Vagina (tissue), 2 donors: ENCODE measurements at regions not wholly inside any gene's neighbourhood (a gene's known extent, or its start where the extent isn't known, plus 50 kb on each side); places are given as distances from the start of the nearest gene placed in this dataset.

Experiments used
- DNase-seq, 2 donors: peaks; one replicate each; pipeline ENCODE4 v3.0.0-alpha.2; 2017; ENCODE audit errors: extremely low spot score in 2 of 2
- H3K27ac ChIP-seq: fragments of 200-600 bp; sonication (generic); one replicate; pipeline ENCODE4 v1.5.1; 2019
- H3K27me3 ChIP-seq: fragments of 200-600 bp; sonication (generic); one replicate; pipeline ENCODE4 v1.5.1; 2019
- H3K36me3 ChIP-seq, 2 donors: fragments of 200-600 bp; sonication (generic); one replicate each; pipeline ENCODE4 v1.5.1; 2017 to 2019
- H3K4me1 ChIP-seq: fragments of 200-600 bp; sonication (generic); one replicate; pipeline ENCODE4 v1.5.1; 2019
- H3K4me3 ChIP-seq, 2 donors: fragments of 200-600 bp; sonication (generic); 1 replicate in 1 of 2; 2 replicates in 1 of 2; pipeline ENCODE4 v1.5.1; 2016 to 2019
- H3K9me3 ChIP-seq: fragments of 200-600 bp; sonication (generic); one replicate; pipeline ENCODE4 v1.5.1; 2019
- POLR2A ChIP-seq, 2 donors: fragments of 450-650 bp; IDR thresholded peaks; one replicate each; pipeline ENCODE4 v1.6.1; 2017; ENCODE audit warnings: antibody characterized with exemption in 2 of 2, mild to moderate bottlenecking in 2 of 2, moderate library complexity in 2 of 2
- POLR2AphosphoS5 ChIP-seq, 2 donors: sonication (generic); formaldehyde crosslinking; IDR thresholded peaks; one replicate each; pipeline ENCODE4 v1.9.0; 2017; ENCODE audit warnings: antibody characterized with exemption in 2 of 2, mild to moderate bottlenecking in 2 of 2, low read depth in 1 of 2; ENCODE audit not compliant: insufficient read depth in 1 of 2
- intact Hi-C: fragments of 100-400 bp; cut with DNase I; formaldehyde crosslinking; loops from one replicate; pipeline ENCODE4 v1.15.1; 2023
- TF ChIP-seq, protein P1 (sequence below), 3 experiments: fragments of 450-650 bp in 2 of 3; fragments of 200-600 bp in 1 of 3; sonication (generic) in 1 of 3; IDR thresholded peaks; one replicate each; pipeline ENCODE4 v1.5.1; 2017 to 2019; ENCODE audit warnings: antibody characterized with exemption in 3 of 3, mild to moderate bottlenecking in 2 of 3, moderate library complexity in 2 of 3

DNA sequence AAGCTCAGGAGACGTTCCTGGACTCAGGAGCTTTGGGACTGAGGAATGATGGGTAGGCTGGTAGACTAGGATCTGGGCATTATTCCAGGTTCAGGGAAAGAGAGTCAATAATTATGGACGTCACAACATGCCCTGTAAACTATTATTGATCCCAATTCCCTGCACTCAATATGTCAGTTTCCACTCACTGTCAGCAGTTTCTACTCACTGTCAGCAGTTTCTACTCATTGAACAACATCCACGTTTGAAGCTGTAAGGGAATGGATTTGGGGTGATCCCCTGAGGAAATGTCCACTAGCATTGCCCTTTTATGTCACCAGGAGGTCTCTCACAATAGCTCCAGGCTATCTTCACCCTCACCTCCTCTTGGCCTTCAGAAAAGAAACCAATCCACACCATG is 1268.6 kb downstream of the TYW1 start:
- Histone ChIP-seq H3K4me1 (no peaks in the 10 kb centered on the region), H3K27me3 (no peaks in the 10 kb centered on the region), H3K36me3 (no peaks in the 10 kb centered on the region), H3K4me3 (no peak overlapping the region), H3K9me3 (no peaks in the 10 kb centered on the region), H3K27ac (no peak overlapping the region)
- DNase-seq = no peak
- intact Hi-C loops = no loop called here
- TF ChIP-seq POLR2A (IDR thresholded peaks at IDR 0.05) = no peak
- TF ChIP-seq POLR2AphosphoS5 (IDR thresholded peaks at IDR 0.05; ENCODE audit: insufficient read depth in 1 of 2, low read depth in 1 of 2) = no peak
- TF ChIP-seq, protein P1, sequence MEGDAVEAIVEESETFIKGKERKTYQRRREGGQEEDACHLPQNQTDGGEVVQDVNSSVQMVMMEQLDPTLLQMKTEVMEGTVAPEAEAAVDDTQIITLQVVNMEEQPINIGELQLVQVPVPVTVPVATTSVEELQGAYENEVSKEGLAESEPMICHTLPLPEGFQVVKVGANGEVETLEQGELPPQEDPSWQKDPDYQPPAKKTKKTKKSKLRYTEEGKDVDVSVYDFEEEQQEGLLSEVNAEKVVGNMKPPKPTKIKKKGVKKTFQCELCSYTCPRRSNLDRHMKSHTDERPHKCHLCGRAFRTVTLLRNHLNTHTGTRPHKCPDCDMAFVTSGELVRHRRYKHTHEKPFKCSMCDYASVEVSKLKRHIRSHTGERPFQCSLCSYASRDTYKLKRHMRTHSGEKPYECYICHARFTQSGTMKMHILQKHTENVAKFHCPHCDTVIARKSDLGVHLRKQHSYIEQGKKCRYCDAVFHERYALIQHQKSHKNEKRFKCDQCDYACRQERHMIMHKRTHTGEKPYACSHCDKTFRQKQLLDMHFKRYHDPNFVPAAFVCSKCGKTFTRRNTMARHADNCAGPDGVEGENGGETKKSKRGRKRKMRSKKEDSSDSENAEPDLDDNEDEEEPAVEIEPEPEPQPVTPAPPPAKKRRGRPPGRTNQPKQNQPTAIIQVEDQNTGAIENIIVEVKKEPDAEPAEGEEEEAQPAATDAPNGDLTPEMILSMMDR (IDR thresholded peaks at IDR 0.05) = no peak

DNA sequence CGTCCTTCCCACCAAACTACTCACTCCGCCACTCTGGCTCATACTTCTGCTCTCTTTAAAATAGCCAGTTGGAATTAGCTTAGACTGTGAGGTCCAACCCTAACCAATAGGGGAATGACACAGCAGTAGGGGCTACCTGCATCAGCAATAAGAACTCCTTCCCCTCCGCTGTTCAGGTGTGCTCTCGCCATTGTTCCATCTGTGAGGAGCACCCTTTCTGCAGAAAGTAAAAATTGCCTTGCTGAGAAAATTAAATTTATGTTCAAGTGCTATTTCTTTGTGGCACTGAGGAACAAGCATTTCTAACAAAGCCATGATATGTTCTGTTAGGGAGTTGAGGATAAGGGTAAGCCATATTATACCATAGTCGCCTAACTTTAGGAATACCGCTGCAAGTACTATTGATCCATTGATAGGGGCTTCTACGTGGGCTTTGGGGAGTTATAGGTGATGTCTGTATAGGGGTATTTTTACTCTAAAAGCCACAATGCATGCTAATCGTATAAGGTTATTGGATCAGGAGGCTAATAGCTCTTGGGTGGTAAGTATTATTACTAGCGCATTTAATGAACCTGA is 1269.5 kb downstream of the TYW1 start:
- H3K4me3 ChIP-seq = no peak overlapping the region
- no peak overlapping the region for H3K27ac ChIP-seq
- no peaks in the 10 kb centered on the region for H3K9me3 ChIP-seq
- no peaks in the 10 kb centered on the region for H3K4me1 ChIP-seq
- TF ChIP-seq, protein P1 (IDR thresholded peaks at IDR 0.05) = no peak
- no peak for TF ChIP-seq POLR2AphosphoS5 (IDR thresholded peaks at IDR 0.05; ENCODE audit: insufficient read depth in 1 of 2, low read depth in 1 of 2)
- no peak for TF ChIP-seq POLR2A (IDR thresholded peaks at IDR 0.05)
- no peaks in the 10 kb centered on the region for H3K36me3 ChIP-seq
- intact Hi-C loops = no loop called here
- H3K27me3 ChIP-seq = no peaks in the 10 kb centered on the region
- no peak for DNase-seq

DNA sequence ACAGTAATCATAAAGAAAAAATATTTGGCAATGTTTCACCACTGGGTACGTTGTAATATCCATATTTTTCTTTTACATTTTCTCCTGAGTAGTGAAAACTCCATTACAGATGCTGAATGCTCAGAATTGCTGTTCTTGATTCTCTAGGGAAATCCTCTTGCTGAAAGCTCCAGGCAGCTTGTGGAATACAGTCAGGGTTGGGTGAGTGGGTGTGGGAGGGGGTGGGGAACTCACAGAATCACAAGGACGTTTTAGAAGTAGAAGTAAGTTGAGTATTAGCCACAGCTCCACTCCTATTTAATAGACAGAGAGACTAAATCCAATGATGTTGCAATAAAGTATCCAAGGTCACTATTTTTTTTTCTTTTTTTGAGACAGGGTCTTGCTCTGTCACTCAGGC is 1270.9 kb downstream of the TYW1 start:
- intact Hi-C loops = no loop called here
- H3K27ac ChIP-seq = no peak overlapping the region
- no peaks in the 10 kb centered on the region for H3K27me3 ChIP-seq
- no peak for DNase-seq
- H3K4me3 ChIP-seq = no peak overlapping the region
- H3K36me3 ChIP-seq = no peaks in the 10 kb centered on the region
- TF ChIP-seq POLR2A (IDR thresholded peaks at IDR 0.05) (no peak), POLR2AphosphoS5 (IDR thresholded peaks at IDR 0.05; ENCODE audit: insufficient read depth in 1 of 2, low read depth in 1 of 2) (no peak)
- TF ChIP-seq, protein P1 (IDR thresholded peaks at IDR 0.05) = no peak
- H3K4me1 ChIP-seq = no peaks in the 10 kb centered on the region
- H3K9me3 ChIP-seq = no peaks in the 10 kb centered on the region

DNA sequence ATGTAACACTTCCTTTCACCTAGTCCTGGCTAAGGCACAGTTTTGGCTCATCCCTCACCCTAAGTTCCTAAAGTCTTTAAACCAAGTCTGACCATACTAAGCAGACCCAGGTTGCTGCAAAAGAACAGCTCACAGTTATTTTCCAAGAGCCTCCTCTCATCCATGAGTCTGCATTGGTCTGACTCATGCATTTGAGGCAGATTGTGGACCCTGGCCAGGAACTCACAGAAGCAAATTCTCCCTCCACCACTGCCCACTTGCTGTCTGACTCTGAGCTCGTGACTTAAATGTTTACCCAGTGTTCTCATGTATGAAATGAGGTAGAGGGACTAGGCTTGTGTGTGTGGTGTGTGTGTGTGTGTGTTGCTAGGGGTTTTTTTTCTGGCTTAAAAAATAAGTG is 1272.8 kb downstream of the TYW1 start:
- Histone ChIP-seq H3K36me3 (no peaks in the 10 kb centered on the region), H3K4me1 (no peaks in the 10 kb centered on the region), H3K27ac (no peak overlapping the region), H3K27me3 (no peaks in the 10 kb centered on the region), H3K9me3 (no peaks in the 10 kb centered on the region), H3K4me3 (no peak overlapping the region)
- TF ChIP-seq POLR2AphosphoS5 (IDR thresholded peaks at IDR 0.05; ENCODE audit: insufficient read depth in 1 of 2, low read depth in 1 of 2) (no peak), POLR2A (IDR thresholded peaks at IDR 0.05) (no peak)
- TF ChIP-seq, protein P1 (IDR thresholded peaks at IDR 0.05) = no peak
- intact Hi-C loops = no loop called here
- no peak for DNase-seq

DNA sequence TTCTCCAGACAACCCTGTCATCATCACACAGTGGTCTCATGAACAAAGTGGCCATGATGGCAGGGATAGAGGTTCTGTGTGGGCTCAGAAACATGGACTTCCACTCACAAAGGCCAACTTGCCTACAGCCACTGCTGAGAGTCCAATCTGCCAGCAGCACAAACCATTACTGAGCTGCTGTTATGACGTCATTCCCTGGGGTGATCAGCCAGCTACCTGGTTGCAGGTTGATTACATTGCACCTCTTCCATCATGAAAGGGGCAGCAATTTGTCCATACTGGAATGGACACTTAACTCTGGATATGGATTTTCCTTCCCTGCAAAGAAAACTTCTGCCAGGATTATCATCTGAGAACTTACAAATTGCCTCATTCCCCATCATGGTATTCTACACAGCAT is 1275.9 kb downstream of the TYW1 start:
- no peak overlapping the region for H3K4me3 ChIP-seq
- intact Hi-C loops = no loop called here
- no peak for TF ChIP-seq POLR2AphosphoS5 (IDR thresholded peaks at IDR 0.05; ENCODE audit: insufficient read depth in 1 of 2, low read depth in 1 of 2)
- TF ChIP-seq POLR2A (IDR thresholded peaks at IDR 0.05) = no peak
- TF ChIP-seq, protein P1 (IDR thresholded peaks at IDR 0.05) = no peak
- no peaks in the 10 kb centered on the region for H3K4me1 ChIP-seq
- DNase-seq = no peak
- H3K36me3 ChIP-seq = no peaks in the 10 kb centered on the region
- no peaks in the 10 kb centered on the region for H3K9me3 ChIP-seq
- no peak overlapping the region for H3K27ac ChIP-seq
- no peaks in the 10 kb centered on the region for H3K27me3 ChIP-seq
